HG03064 (cell line): ENCODE measurements at regions not wholly inside any gene's neighbourhood (a gene's known extent, or its start where the extent isn't known, plus 50 kb on each side); places are given as distances from the start of the nearest gene placed in this dataset.
"Not testable (repeated sequence)": the region's sequence is repeated elsewhere in the genome, so short reads cannot be mapped to it uniquely, and the experiment has no call there.

Experiments
- ATAC-seq: cut with Tn5 transposase; IDR thresholded peaks from one replicate; pipeline ENCODE4 v1.9.1; 2021; ENCODE audit warnings: low read depth; ENCODE audit not compliant: unreplicated experiment

GRCh38 chr3:23701716-23702597, 103.8 kb upstream of the UBE2E1 start:
- no peak for ATAC-seq

GRCh38 chr3:23704298-23704697, 101.5 kb upstream of the UBE2E1 start:
- no peak for ATAC-seq

DNA sequence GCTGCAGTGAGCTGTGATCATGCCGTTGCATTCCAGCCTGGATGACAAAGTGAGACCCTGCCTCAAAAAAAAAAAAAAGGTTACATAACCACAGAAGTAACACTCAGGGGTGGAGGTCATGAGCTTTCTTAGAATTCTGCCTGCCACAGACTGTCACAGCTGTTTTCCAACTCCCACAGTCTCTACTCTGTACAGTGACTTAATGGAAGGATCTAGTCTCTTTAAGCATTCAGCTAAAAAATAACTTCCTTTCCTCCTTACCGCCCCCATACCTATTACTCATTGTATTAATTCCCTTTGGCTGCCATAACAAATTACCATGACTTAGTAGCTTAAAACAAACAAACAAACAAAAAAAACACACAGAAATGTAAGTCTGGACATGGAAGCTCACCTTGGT, 99.6 kb upstream of the UBE2E1 start:
- ATAC-seq = no peak

GRCh38 chr3:23709987-23710386, 95.8 kb upstream of the UBE2E1 start:
- ATAC-seq = no peak

- no peak for ATAC-seq
Measured at GRCh38 chr3:23710555-23710954, 95.2 kb upstream of the UBE2E1 start.

DNA sequence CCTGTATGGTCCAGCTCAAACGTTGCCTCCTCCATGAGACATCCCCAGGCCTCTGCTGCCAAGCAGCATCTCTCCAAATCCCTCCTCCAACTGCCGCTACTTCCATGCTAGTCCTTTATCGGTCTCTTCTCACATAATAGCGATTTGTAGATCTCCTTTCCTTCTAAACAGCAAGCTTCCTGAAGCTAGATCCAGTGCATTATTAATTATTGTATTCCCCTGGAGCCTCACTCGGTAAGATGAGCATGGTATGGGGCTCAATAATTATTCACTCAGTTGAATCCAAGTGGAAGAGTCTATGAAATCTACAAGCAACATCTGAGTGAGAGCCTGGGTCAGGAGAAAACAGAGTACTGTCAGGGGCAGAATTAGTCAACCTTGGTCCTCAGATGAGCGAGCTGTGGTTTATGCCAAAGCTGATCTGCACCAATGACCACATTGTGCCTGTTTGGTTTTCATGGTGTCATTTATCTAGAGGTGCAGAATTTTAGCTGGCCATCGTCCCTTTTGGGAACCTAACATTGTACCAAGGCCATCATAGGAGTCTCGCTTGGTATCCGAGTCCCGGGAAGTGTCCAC, 93.8 kb upstream of the UBE2E1 start:
- peak; percentile 80 for ATAC-seq

- no peak for ATAC-seq
Measured at GRCh38 chr3:23712656-23713559, 92.8 kb upstream of the UBE2E1 start.

DNA sequence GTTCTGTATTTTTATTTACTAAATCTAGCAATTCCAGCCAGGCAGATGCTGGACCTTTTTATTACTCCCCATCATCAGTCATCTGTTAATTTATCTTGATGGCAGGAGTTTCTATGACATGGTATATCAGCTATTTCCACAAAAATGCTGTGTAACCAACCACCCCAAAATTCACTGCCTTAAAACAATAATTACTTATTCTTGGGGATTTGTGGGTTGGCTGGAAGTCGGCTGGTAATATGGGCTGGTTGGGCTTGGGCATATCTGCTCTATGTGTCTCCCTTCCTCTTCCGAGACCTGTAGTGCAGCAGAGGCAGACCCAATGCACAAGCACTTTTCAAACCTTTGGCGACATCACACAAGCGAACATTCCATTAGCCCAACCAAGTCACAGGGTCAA, 92.1 kb upstream of the UBE2E1 start:
- no peak for ATAC-seq

DNA sequence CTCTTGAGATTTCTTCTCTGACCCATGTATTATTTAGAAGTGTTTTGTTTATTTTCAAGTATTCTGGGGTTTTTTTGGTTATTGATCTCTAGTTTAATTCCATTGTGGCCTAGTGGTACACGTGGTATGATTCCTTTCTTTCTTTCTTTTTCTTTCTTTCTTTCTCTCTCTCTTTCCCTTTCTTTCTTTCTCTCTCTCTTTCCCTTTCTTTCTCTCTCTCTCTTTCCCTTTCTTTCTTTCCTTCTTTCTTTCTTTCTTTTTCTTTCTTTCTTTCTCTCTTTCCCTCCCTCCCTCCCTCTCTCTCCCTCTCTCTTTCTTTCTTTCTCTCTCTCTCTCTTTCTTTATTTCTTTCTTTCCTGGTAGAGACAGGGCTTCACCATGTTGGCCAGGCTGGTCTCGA, 85.7 kb upstream of the UBE2E1 start:
- ATAC-seq = no peak

DNA sequence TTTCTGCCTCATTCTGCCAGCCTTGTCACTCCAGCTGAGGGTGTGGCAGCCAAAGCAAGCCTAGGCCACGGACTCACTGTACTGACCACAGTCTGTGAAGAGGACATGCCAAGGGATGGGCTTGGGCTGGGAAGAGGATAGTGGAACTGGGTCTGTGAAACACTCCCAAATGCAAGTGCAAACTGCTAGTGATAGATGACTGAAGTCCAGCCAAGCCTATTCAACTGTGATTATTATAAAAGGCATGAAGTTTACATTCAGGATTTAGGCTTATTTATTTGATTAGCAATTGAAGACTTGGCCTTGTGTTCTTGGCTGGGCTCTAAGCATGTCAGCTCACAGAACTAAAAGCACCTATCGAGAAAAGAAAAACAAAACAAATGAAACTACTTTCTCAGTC, 84.9 kb upstream of the UBE2E1 start:
- ATAC-seq = no peak

DNA sequence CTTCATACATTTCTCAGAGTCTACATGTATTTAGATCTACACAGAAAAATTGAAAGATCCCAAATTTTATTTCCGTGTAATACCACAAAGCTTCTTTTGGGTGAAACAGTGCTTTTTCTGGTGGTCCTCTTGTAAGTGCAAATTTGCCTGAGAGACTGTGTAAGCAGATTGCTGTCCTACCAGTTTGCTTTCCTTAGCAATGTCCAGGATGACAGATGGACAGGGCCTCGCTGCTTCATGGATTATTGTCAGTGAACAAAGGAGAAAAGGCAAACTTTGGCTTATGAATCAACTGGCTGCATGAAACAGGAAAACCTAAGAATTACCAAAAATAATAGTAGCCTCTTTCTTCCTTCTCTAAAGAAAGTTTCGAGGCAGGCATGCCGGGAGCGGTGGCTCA, 82.6 kb upstream of the UBE2E1 start:
- ATAC-seq = no peak

DNA sequence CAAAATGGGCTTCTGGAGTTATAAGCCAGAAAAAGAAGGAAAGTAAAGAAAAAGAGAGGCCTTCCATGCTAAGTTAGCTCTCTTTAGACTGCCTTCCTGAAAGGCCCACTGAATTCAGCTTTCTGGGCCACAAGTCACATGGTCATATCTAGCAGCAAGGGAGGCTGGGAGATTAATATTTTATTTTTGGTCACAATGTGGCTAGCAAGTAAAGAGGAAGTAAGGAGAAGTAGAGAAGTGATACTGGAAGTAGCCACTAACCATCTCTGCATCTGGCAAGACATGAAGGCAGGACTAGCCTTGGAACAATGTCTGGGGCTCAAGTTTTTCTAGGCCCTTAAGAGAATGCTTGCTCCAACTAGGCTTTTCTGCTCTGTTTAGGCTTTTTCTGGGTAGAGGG, 81.8 kb upstream of the UBE2E1 start:
- ATAC-seq = no peak

DNA sequence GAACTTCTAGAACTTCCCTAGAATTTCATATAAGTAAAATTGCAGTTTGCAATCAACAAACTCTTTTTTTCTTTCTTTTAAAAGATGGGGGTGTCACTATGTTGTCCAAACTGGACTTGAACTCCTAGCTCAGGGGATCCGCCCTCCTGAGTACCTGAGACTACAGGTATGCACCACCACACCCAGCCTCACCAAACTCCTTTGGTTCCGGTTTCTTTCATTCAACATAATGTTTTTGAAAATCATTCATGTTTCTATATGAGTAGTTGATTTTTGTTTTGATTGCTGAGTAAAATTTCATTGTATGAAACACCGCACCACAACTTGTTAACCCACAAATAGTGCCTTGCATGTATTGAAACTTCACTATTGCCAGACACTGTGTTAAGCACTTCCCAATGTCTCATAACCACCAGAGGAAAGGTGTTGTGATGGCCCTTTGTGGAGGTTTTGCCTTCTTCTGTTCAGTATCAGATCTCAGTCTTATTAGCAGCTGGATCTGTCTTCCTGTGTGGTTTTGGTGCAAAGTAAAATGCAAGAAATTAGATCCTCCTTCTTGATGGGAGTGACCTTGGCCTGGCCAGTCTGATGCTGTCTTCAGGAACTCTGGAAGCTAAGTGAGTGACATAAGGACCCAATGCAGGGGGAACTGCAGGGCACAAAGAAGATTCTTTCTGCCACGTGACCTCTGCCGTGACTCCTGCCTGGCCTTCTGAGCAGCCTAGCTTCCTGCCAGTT, 78.8 kb upstream of the UBE2E1 start:
- peak; percentile 84 for ATAC-seq

DNA sequence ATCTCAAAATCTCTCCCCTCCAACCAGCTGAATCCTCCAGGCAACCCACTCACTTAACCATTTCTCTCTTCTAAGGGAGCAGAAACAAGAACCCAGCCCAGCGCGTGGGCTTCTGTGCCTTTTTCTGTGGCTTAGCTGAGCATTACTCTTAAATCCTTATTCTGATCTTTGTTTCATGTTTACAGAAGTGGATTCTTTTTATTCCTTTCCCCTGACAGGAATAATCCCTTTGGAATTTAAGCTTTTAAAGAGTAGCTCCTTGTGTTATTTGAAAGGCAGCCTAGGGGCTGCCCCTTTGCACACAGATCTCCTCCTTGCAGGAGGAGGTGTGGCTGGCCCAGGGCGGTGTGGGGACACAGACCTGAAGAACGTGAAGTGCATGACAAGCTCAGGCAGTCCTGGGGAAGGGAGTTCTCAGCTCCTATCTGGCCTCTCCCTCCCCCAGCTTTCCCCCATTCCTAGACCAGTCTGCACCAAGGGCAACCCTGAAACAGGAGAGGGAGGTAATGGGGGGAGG, 77.1 kb upstream of the UBE2E1 start:
- ATAC-seq = no peak

- ATAC-seq = not testable (repeated sequence)
Measured at GRCh38 chr3:23729362-23729761, 76.4 kb upstream of the UBE2E1 start.

- no peak for ATAC-seq
Measured at GRCh38 chr3:23734481-23734880, 71.3 kb upstream of the UBE2E1 start.

DNA sequence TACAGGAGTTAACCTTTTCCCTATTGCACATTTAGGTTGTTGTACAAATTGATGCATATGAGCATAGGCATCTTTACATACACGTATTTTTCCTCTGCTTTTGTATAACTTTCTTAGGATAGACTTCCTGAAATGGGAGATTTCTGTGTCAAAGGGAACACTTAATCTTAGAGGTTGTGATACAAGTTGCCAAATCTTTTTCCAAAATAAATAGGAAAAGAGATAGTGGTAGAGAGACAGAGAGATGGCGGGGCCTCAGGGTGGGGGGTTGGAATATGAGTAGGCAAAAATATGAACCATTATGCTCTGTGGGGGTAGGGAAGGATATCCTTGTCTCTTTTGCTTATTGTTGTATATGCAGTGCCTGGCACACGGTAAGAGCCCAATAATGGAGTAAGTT, 70.7 kb upstream of the UBE2E1 start:
- ATAC-seq = no peak

GRCh38 chr3:23735535-23736326, 70.0 kb upstream of the UBE2E1 start:
- no peak for ATAC-seq

- no peak for ATAC-seq
Measured at GRCh38 chr3:23738944-23739343, 66.8 kb upstream of the UBE2E1 start.

DNA sequence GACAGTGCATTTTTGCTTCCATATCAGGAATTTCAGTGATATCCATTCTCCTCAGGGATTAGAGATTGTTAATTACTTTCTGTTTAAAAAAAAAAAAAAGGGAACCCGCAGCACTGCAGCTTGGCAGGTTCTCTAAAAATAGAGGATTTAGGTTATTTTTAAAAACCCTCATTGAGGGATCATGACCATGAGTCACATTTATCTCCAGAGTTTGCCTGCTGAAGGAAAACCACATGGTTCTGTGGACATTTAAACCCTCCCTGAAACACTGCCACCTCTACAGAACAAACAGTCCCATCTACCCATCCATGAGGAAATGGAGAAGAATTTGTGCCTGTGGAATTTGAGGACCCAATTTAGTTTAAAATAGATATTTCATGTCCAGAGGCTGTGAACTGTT, 66.2 kb upstream of the UBE2E1 start:
- ATAC-seq = no peak
